IMR-90 (cell line): ENCODE measurements at regions not wholly inside any gene's neighbourhood (a gene's known extent, or its start where the extent isn't known, plus 50 kb on each side); places are given as distances from the start of the nearest gene placed in this dataset.

ENCODE experiments used
- ATAC-seq: fragments of 200-7000 bp; cut with Tn5 transposase; 2 replicates; pipeline ENCODE4 v1.9.1; 2020; ENCODE audit warnings: low read depth, mild to moderate bottlenecking, moderate library complexity
- BruUV-seq: library from RNA; stranded (reverse); fragments of 400-500 nt; replicated peaks from 2 replicates; lab custom pipeline; 2021; lab: Mats Ljungman, UMichigan
- CTCF ChIA-PET: fragments of 300-600 bp; formaldehyde crosslinking; extraction: SDS; loops from one replicate; lab custom pipeline; 2021; ENCODE audit warnings: antibody characterized with exemption; lab: Yijun Ruan, JAX
- POLR2A ChIA-PET: fragments of 300-600 bp; sonication (Branson Sonifier 250); formaldehyde crosslinking; loops from one replicate; lab custom pipeline; 2022; ENCODE audit warnings: antibody characterized with exemption; ENCODE audit not compliant: unreplicated experiment; lab: Charles Lee
- DNase-seq: peaks from one replicate; pipeline ENCODE4 v3.0.0; 2013
- H2AFZ ChIP-seq: replicated peaks from 2 replicates; pipeline ENCODE3; 2013; ENCODE audit warnings: low read length, mild to moderate bottlenecking; ENCODE audit not compliant: poor library complexity
- H2AK5ac ChIP-seq: 2 replicates; pipeline ENCODE4 v1.6.1; 2013; ENCODE audit warnings: low read depth, low read length, inconsistent platforms
- H2AK9ac ChIP-seq: replicated peaks from 2 replicates; pipeline ENCODE3; 2013; ENCODE audit warnings: mild to moderate bottlenecking, low read depth, low read length, moderate library complexity; ENCODE audit not compliant: poor library complexity
- H2BK120ac ChIP-seq: 2 replicates; pipeline ENCODE4 v1.6.1; 2013; ENCODE audit warnings: low read depth, low read length, inconsistent platforms
- H2BK15ac ChIP-seq: 3 replicates; pipeline ENCODE4 v1.6.1; 2013; ENCODE audit warnings: low read depth, low read length, inconsistent platforms
- H2BK20ac ChIP-seq: 2 replicates; pipeline ENCODE4 v1.6.1; 2013; ENCODE audit warnings: low read depth, mild to moderate bottlenecking, inconsistent platforms, low read length, moderate library complexity
- H2BK5ac ChIP-seq: 2 replicates; pipeline ENCODE4 v1.6.1; 2013; ENCODE audit warnings: mild to moderate bottlenecking, low read depth, low read length, inconsistent platforms; ENCODE audit not compliant: poor library complexity, severe bottlenecking
- H3K14ac ChIP-seq: replicated peaks from 2 replicates; pipeline ENCODE4 v1.6.1; 2013; ENCODE audit warnings: low read depth, low read length, inconsistent platforms
- H3K18ac ChIP-seq: 2 replicates; pipeline ENCODE4 v1.6.1; 2013; ENCODE audit warnings: low read depth, low read length, control low read depth
- H3K23ac ChIP-seq: 2 replicates; pipeline ENCODE4 v1.6.1; 2013; ENCODE audit warnings: low read depth, low read length, inconsistent platforms
- H3K27ac ChIP-seq: 2 replicates; pipeline ENCODE4 v1.5.1; 2013; ENCODE audit warnings: mild to moderate bottlenecking, control low read depth, low read length; ENCODE audit not compliant: insufficient read depth
- H3K27me3 ChIP-seq: 2 replicates; pipeline ENCODE4 v1.6.1; 2013; ENCODE audit warnings: low read length; ENCODE audit not compliant: control insufficient read depth, insufficient read depth
- H3K36me3 ChIP-seq: 2 replicates; pipeline ENCODE4 v1.6.1; 2013; ENCODE audit warnings: low read length, mixed read lengths; ENCODE audit not compliant: control insufficient read depth, insufficient read depth
- H3K4ac ChIP-seq: 2 replicates; pipeline ENCODE4 v1.6.1; 2013; ENCODE audit warnings: low read depth, low read length, inconsistent platforms
- H3K4me1 ChIP-seq: 2 replicates; pipeline ENCODE4 v1.6.1; 2013; ENCODE audit warnings: low read length, mixed read lengths; ENCODE audit not compliant: control insufficient read depth, insufficient read depth
- H3K4me2 ChIP-seq: 2 replicates; pipeline ENCODE4 v1.6.1; 2013; ENCODE audit warnings: low read depth, mild to moderate bottlenecking, control low read depth, low read length, moderate library complexity
- H3K4me3 ChIP-seq: 2 replicates; pipeline ENCODE4 v1.5.1; 2013; ENCODE audit warnings: low read depth, mild to moderate bottlenecking, control low read depth, low read length, moderate library complexity; ENCODE audit not compliant: insufficient read depth
- H3K56ac ChIP-seq: 2 replicates; pipeline ENCODE4 v1.6.1; 2013; ENCODE audit warnings: low read length, inconsistent platforms; ENCODE audit not compliant: insufficient read depth; ENCODE audit errors: extremely low read depth
- H3K79me1 ChIP-seq, 2 experiments: 2 replicates each; pipeline ENCODE4 v1.6.1; 2013; ENCODE audit warnings: low read length in 2 of 2, inconsistent platforms in 1 of 2, low read depth in 1 of 2
- H3K9ac ChIP-seq: 2 replicates; pipeline ENCODE4 v1.6.1; 2013; ENCODE audit warnings: low read depth, low read length, control low read depth
- H3K9me1 ChIP-seq: 2 replicates; pipeline ENCODE4 v1.6.1; 2013; ENCODE audit warnings: low read length, inconsistent platforms; ENCODE audit not compliant: insufficient read depth
- H3K9me3 ChIP-seq: 2 replicates; pipeline ENCODE4 v1.6.1; 2013; ENCODE audit warnings: low read length; ENCODE audit not compliant: control insufficient read depth, insufficient read depth
- H4K20me1 ChIP-seq: 2 replicates; pipeline ENCODE4 v1.6.1; 2013; ENCODE audit warnings: low read length, inconsistent platforms; ENCODE audit not compliant: insufficient read depth
- H4K5ac ChIP-seq: 2 replicates; pipeline ENCODE4 v1.6.1; 2013; ENCODE audit warnings: mild to moderate bottlenecking, low read depth, low read length, control low read depth
- H4K8ac ChIP-seq, 2 experiments: 2 replicates each; pipeline ENCODE4 v1.6.1; 2013; ENCODE audit warnings: low read depth in 2 of 2, low read length in 2 of 2, control low read depth in 1 of 2, inconsistent platforms in 1 of 2
- H4K91ac ChIP-seq: 2 replicates; pipeline ENCODE4 v1.6.1; 2013; ENCODE audit warnings: low read depth, low read length, inconsistent platforms; ENCODE audit not compliant: insufficient read depth
- BHLHE40 ChIP-seq: fragments of 150-350 bp; IDR thresholded peaks from 2 replicates; pipeline ENCODE4 v1.6.1; 2016; ENCODE audit warnings: mild to moderate bottlenecking, low read depth, low read length
- CEBPB ChIP-seq: IDR thresholded peaks from 2 replicates; pipeline ENCODE4 v1.6.1; 2012; ENCODE audit warnings: low read depth, low read length, improper control_type of control experiment
- MAZ ChIP-seq: IDR thresholded peaks from 2 replicates; pipeline ENCODE4 v1.6.1; 2012; ENCODE audit warnings: low read depth, mild to moderate bottlenecking, low read length, improper control_type of control experiment, moderate library complexity, borderline replicate concordance
- MXI1 ChIP-seq: IDR thresholded peaks from 2 replicates; pipeline ENCODE4 v1.6.1; 2012; ENCODE audit warnings: low read depth, mild to moderate bottlenecking, low read length, moderate library complexity, borderline replicate concordance
- NFE2L2 ChIP-seq: fragments of 150-350 bp; IDR thresholded peaks from 2 replicates; pipeline ENCODE4 v1.6.1; 2016; ENCODE audit warnings: low read depth, mild to moderate bottlenecking, low read length
- POLR2A ChIP-seq: IDR thresholded peaks from 2 replicates; pipeline ENCODE4 v1.6.1; 2012; ENCODE audit warnings: mild to moderate bottlenecking, low read depth, low read length
- RCOR1 ChIP-seq: IDR thresholded peaks from 2 replicates; pipeline ENCODE4 v1.6.1; 2012; ENCODE audit warnings: mild to moderate bottlenecking, low read length, improper control_type of control experiment; ENCODE audit not compliant: insufficient replicate concordance
- WGBS, 2 experiments: methylation state at CpG; one replicate each; pipeline versions ENCODE4 v1.1.5 to v1.1.7; 2013; ENCODE audit warnings: missing lambda C conversion rate in 2 of 2; ENCODE audit not compliant: insufficient read length in 1 of 2; ENCODE audit errors: extremely low coverage in 2 of 2; 5-methylcytosine and 5-hydroxymethylcytosine counted together
- dilution Hi-C: fragments of 300-500 bp; cut with HindIII; formaldehyde crosslinking; loops from one replicate; pipeline ENCODE4 v1.14.3; 2018; ENCODE audit warnings: low sequenced_read_pairs; ENCODE audit not compliant: unreplicated experiment
- in situ Hi-C: fragments of 300-500 bp; cut with MboI; formaldehyde crosslinking; loops from 3 replicates; pipeline ENCODE4 v1.14.3; 2019; ENCODE audit warnings: low sequenced_read_pairs, inconsistent platforms, mixed read lengths
- intact Hi-C: fragments of 100-400 bp; cut with micrococcal nuclease; formaldehyde crosslinking; loops from 2 replicates; pipeline ENCODE4 v1.10.0; 2022
- TF ChIP-seq, protein P1 (sequence below): fragments of 150-350 bp; IDR thresholded peaks from 2 replicates; pipeline ENCODE4 v1.6.1; 2017; ENCODE audit warnings: mild to moderate bottlenecking, antibody characterized with exemption, low read length, low read depth
- TF ChIP-seq, protein P2 (sequence below): conservative IDR thresholded peaks from 2 replicates; pipeline ENCODE4 v1.5.1; 2012; ENCODE audit warnings: mild to moderate bottlenecking, low read depth, low read length, improper control_type of control experiment

DNA sequence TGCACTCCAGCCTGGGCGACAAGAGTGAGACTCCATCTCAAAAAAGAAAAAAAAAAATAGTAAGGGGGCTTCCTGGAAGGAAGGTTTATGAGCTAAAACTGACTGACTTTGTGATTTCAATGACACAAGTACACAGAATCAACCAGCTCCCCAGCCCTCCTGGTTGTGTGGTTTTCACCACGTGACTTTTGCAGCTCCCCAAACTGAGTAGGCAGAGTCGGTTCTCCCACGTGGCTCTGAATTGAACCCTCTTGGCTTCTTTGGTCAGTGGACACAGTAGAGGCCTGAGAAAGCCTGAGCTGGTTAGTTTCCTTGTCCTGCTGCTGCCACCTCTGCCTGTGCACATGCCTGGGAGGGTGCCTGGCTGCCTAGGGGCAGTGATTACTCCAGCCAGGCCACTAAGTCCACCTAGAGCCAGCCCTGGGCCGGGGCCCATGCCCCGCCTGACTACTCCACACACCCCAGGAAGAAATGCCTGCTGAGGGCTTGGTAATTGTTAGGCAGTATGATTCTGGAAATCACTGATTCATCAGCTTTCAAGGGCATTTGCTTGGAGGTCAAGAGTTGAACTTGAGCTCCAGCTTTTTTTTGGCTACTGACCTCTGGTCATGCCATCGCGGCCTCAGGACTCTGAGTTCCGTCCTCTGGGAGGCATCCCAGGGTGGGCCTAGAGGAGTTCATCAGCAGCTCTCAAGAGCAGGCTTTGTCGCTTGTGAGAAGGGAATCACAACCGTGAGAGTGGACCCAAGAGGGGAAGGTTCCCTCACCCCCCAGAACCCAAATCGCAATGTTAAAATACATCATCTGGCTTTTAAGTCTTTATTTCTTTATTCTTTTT lies 431.9 kb upstream of the HS6ST1 start:
- dilution Hi-C loops (no loop called here), intact Hi-C loops (loop anchor here (10.0 kb wide), 2 partner anchors 686 to 1094 kb away; no protein-coding TSS in a partner anchor), in situ Hi-C loops (loop anchor here (10.0 kb wide), 1 partner anchor 426 kb away; no protein-coding TSS in a partner anchor)
- H3K4me3 ChIP-seq, result no peak overlapping the region
- H3K4ac ChIP-seq, result no peak overlapping the region
- no peak overlapping the region for H3K56ac ChIP-seq
- ATAC-seq, result no peak
- no peak overlapping the region for H2AK5ac ChIP-seq
- H4K8ac ChIP-seq, result no peak overlapping the region
- WGBS, 2 experiments, result no CpG with 5 or more reads among the region's 12 CpGs
- no peak overlapping the region for H3K14ac ChIP-seq
- no peak overlapping the region for H2AFZ ChIP-seq
- no peak overlapping the region for H2AK9ac ChIP-seq
- no peaks in the 10 kb centered on the region for H3K36me3 ChIP-seq
- BruUV-seq, result no TSS peak
- H3K79me1 ChIP-seq, result no peaks in the 10 kb centered on the region
- H3K27ac ChIP-seq, result no peak overlapping the region
- POLR2A ChIA-PET, result no interaction called here
- no peak overlapping the region for H3K9ac ChIP-seq
- H3K18ac ChIP-seq, result no peak overlapping the region
- H2BK20ac ChIP-seq, result no peak overlapping the region
- TF ChIP-seq CEBPB (no peak), MAZ (no peak), BHLHE40 (no peak), NFE2L2 (no peak), RCOR1 (no peak), POLR2A (no peak), MXI1 (no peak)
- TF ChIP-seq, protein P1, sequence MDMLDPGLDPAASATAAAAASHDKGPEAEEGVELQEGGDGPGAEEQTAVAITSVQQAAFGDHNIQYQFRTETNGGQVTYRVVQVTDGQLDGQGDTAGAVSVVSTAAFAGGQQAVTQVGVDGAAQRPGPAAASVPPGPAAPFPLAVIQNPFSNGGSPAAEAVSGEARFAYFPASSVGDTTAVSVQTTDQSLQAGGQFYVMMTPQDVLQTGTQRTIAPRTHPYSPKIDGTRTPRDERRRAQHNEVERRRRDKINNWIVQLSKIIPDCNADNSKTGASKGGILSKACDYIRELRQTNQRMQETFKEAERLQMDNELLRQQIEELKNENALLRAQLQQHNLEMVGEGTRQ, result no peak
- TF ChIP-seq, protein P2, sequence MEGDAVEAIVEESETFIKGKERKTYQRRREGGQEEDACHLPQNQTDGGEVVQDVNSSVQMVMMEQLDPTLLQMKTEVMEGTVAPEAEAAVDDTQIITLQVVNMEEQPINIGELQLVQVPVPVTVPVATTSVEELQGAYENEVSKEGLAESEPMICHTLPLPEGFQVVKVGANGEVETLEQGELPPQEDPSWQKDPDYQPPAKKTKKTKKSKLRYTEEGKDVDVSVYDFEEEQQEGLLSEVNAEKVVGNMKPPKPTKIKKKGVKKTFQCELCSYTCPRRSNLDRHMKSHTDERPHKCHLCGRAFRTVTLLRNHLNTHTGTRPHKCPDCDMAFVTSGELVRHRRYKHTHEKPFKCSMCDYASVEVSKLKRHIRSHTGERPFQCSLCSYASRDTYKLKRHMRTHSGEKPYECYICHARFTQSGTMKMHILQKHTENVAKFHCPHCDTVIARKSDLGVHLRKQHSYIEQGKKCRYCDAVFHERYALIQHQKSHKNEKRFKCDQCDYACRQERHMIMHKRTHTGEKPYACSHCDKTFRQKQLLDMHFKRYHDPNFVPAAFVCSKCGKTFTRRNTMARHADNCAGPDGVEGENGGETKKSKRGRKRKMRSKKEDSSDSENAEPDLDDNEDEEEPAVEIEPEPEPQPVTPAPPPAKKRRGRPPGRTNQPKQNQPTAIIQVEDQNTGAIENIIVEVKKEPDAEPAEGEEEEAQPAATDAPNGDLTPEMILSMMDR, result no peak
- no peak for DNase-seq
- no peaks in the 10 kb centered on the region for H3K9me1 ChIP-seq
- peaks cover 18% of the 10 kb centered on the region for H3K27me3 ChIP-seq
- H2BK120ac ChIP-seq, result no peak overlapping the region
- CTCF ChIA-PET, result interaction anchor here (0.6 to 2.0 kb wide), 2 partner anchors 10 to 14 kb away, joined by 4 to 7 read pairs; no protein-coding TSS in a partner anchor
- no peak overlapping the region for H3K23ac ChIP-seq
- no peak overlapping the region for H2BK5ac ChIP-seq
- peaks cover 2% of the 10 kb centered on the region; the same call in 1 of the 2 replicates for H3K4me1 ChIP-seq
- no peak overlapping the region for H4K5ac ChIP-seq
- H3K4me2 ChIP-seq, result no peak overlapping the region
- no peak overlapping the region for H2BK15ac ChIP-seq
- no peak overlapping the region for H4K91ac ChIP-seq
- no peaks in the 10 kb centered on the region for H4K20me1 ChIP-seq
- no peaks in the 10 kb centered on the region for H3K9me3 ChIP-seq
